WI38 (cell line): ENCODE measurements at regions not wholly inside any gene's neighbourhood (a gene's known extent, or its start where the extent isn't known, plus 50 kb on each side); places are given as distances from the start of the nearest gene placed in this dataset.
"Not testable (repeated sequence)": the region's sequence is repeated elsewhere in the genome, so short reads cannot be mapped to it uniquely, and the experiment has no call there.

Source experiments
- H3K4me3 ChIP-seq: 2 replicates; pipeline ENCODE4 v1.5.1; 2011; ENCODE audit warnings: low read depth, mild to moderate bottlenecking, control low read depth, low read length
- CTCF ChIP-seq: IDR thresholded peaks from 2 replicates; pipeline ENCODE4 v1.5.1; 2012; ENCODE audit warnings: low read depth, mild to moderate bottlenecking, control low read depth, low read length

GRCh38 chr14:35202195-35202594 is 79.8 kb downstream of the PRORP start:
- TF ChIP-seq CTCF, result no peak
- H3K4me3 ChIP-seq, result no peak overlapping the region

GRCh38 chr14:35205737-35206136 is 83.4 kb downstream of the PRORP start:
- no peak for TF ChIP-seq CTCF
- no peak overlapping the region for H3K4me3 ChIP-seq

GRCh38 chr14:35211067-35211466 is 81.1 kb upstream of the PSMA6 start:
- no peak for TF ChIP-seq CTCF
- no peak overlapping the region for H3K4me3 ChIP-seq

DNA sequence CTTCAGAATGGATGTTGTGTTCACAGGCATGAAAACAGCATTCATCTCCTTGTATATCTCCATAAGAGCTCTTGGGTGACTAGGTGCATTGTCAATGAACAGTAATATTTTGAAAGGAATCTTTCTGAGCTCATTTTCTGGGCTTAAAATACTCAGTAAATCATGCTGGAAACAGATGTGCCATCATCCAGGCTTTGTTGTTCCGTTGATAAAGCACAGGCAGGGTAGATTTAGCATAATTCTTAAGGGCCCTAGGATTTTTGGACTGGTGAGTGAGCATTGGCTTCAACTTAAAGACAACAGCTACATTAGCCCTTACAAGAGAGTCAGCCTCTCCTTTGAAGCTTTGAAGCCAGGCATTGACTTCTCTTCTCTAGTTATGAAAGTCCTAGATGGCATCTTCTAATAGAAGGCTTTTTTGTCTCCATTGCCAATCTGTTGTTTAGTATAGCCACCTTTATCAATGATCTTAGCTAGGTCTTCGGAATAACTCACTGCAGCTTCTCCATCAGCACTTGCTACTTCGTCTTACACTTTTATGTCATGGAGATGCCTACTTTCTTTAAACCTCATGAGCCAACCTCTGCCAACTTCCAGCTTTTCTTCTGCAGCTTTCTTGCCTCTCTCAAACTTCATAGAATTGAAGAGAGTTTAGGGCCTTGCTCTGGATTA is 79.6 kb upstream of the PSMA6 start:
- no peak overlapping the region for H3K4me3 ChIP-seq
- TF ChIP-seq CTCF, result no peak

GRCh38 chr14:35213143-35213788 is 78.9 kb upstream of the PSMA6 start:
- no peak overlapping the region for H3K4me3 ChIP-seq
- no peak for TF ChIP-seq CTCF

- no peak for TF ChIP-seq CTCF
- no peak overlapping the region for H3K4me3 ChIP-seq
Measured at GRCh38 chr14:35213869-35214387, 78.3 kb upstream of the PSMA6 start.

- H3K4me3 ChIP-seq, result not testable (repeated sequence)
Measured at GRCh38 chr14:35214402-35214801, 77.8 kb upstream of the PSMA6 start.
